ENCODE measurements at regions not wholly inside any gene's neighbourhood (a gene's known extent, or its start where the extent isn't known, plus 50 kb on each side); places are given as distances from the start of the nearest gene placed in this dataset.
A peak's percentile ranks its signal among the peaks of the same experiment; 100 is the strongest.

DNA sequence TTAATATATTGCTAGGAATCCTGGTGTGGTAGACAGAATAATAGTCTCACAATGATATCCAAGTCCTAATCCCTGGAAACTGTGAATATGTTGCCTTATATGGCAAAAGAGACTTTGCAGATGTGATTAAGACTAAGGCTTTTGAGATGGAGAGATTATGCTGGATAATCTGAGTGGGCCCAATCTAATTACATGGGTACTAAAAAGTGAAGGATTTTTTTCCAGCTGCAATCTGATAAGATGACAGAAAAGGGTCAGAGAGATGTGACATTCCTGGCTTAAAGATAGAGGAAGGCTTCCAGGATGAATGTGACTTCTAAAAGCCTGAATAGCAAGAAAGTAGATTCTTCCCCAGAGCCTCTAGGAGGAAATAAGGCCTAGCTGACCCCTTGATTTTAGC lies 80.7 kb upstream of the MPDZ start:
- no peaks in the 10 kb centered on the region for H3K9me3 ChIP-seq (ENCODE audit: control insufficient read depth, low read depth, low read length)
- no peaks in the 10 kb centered on the region for H3K79me2 ChIP-seq (ENCODE audit: control insufficient read depth, insufficient read depth, low read length)
- no peak overlapping the region for H2AFZ ChIP-seq (ENCODE audit: control insufficient read depth, low read length)
- no peaks in the 10 kb centered on the region for H3K36me3 ChIP-seq (ENCODE audit: control insufficient read depth in 2 of 2, extremely low read depth in 1 of 2, insufficient read depth in 2 of 2, low read length in 2 of 2)
- H3K9me1 ChIP-seq (ENCODE audit: control insufficient read depth, extremely low read depth, insufficient read depth, low read length), result no peaks in the 10 kb centered on the region
- no peak overlapping the region for H3K4me2 ChIP-seq (ENCODE audit: control insufficient read depth, extremely low read depth, insufficient read depth, low read depth, low read length)
- no peaks in the 10 kb centered on the region for H3K27me3 ChIP-seq (ENCODE audit: control insufficient read depth, extremely low read depth, insufficient read depth, low read length)
- no peak overlapping the region for H3K27ac ChIP-seq (ENCODE audit: control insufficient read depth, insufficient read depth, low read length)
- H3K9ac ChIP-seq (ENCODE audit: control insufficient read depth, extremely low read depth, insufficient read depth, low read length), result no peak overlapping the region
- DNase-seq (ENCODE audit: low read depth, low spot score) (no peak), FAIRE-seq (no peak)
- TF ChIP-seq EZH2 (IDR thresholded peaks at IDR 0.05; ENCODE audit: low read length), result no peak
- no peak for TF ChIP-seq CTCF (optimal IDR thresholded peaks at IDR 0.05 in 1 of 3, IDR thresholded peaks at IDR 0.05 in 1 of 3, conservative IDR thresholded peaks at IDR 0.05 in 1 of 3; ENCODE audit: extremely low read depth in 1 of 3, insufficient read depth in 2 of 3, low read length in 3 of 3)
- dilution Hi-C loops (cut with MboI; ENCODE audit: extremely low pct_ligation_motif_present, low sequenced_read_pairs), result no loop called here
- peaks cover 7% of the 10 kb centered on the region for H3K4me1 ChIP-seq (ENCODE audit: control insufficient read depth, extremely low read depth, insufficient read depth, low read length)
- H4K20me1 ChIP-seq (ENCODE audit: control insufficient read depth, extremely low read depth, insufficient read depth, low read length), result no peaks in the 10 kb centered on the region
- no peak overlapping the region for H3K4me3 ChIP-seq (ENCODE audit: control insufficient read depth in 2 of 3, extremely low read depth in 1 of 3, insufficient read depth in 2 of 3, low read depth in 1 of 3, low read length in 3 of 3)

GRCh38 chr9:13358128-13358527 lies 78.6 kb upstream of the MPDZ start:
- Histone ChIP-seq H3K4me1 (ENCODE audit: control insufficient read depth, extremely low read depth, insufficient read depth, low read length) (peaks cover 7% of the 10 kb centered on the region), H3K9me1 (ENCODE audit: control insufficient read depth, extremely low read depth, insufficient read depth, low read length) (no peaks in the 10 kb centered on the region), H3K4me3 (ENCODE audit: control insufficient read depth in 2 of 3, extremely low read depth in 1 of 3, insufficient read depth in 2 of 3, low read depth in 1 of 3, low read length in 3 of 3) (no peak overlapping the region), H3K9ac (ENCODE audit: control insufficient read depth, extremely low read depth, insufficient read depth, low read length) (no peak overlapping the region), H2AFZ (ENCODE audit: control insufficient read depth, low read length) (no peak overlapping the region), H3K4me2 (ENCODE audit: control insufficient read depth, extremely low read depth, insufficient read depth, low read depth, low read length) (no peak overlapping the region), H4K20me1 (ENCODE audit: control insufficient read depth, extremely low read depth, insufficient read depth, low read length) (no peaks in the 10 kb centered on the region), H3K27ac (ENCODE audit: control insufficient read depth, insufficient read depth, low read length) (no peak overlapping the region), H3K27me3 (ENCODE audit: control insufficient read depth, extremely low read depth, insufficient read depth, low read length) (no peaks in the 10 kb centered on the region), H3K36me3 (ENCODE audit: control insufficient read depth in 2 of 2, extremely low read depth in 1 of 2, insufficient read depth in 2 of 2, low read length in 2 of 2) (no peaks in the 10 kb centered on the region), H3K79me2 (ENCODE audit: control insufficient read depth, insufficient read depth, low read length) (no peaks in the 10 kb centered on the region), H3K9me3 (ENCODE audit: control insufficient read depth, low read depth, low read length) (no peaks in the 10 kb centered on the region)
- dilution Hi-C loops (cut with MboI; ENCODE audit: extremely low pct_ligation_motif_present, low sequenced_read_pairs), result no loop called here
- TF ChIP-seq EZH2 (IDR thresholded peaks at IDR 0.05; ENCODE audit: low read length) (no peak), CTCF (optimal IDR thresholded peaks at IDR 0.05 in 1 of 3, IDR thresholded peaks at IDR 0.05 in 1 of 3, conservative IDR thresholded peaks at IDR 0.05 in 1 of 3; ENCODE audit: extremely low read depth in 1 of 3, insufficient read depth in 2 of 3, low read length in 3 of 3) (no peak)
- FAIRE-seq, result peak; percentile 58
- DNase-seq (ENCODE audit: low read depth, low spot score), result no peak

All from keratinocyte (primary cell).